ENCODE measurements at regions not wholly inside any gene's neighbourhood (a gene's known extent, or its start where the extent isn't known, plus 50 kb on each side); places are given as distances from the start of the nearest gene placed in this dataset.

DNA sequence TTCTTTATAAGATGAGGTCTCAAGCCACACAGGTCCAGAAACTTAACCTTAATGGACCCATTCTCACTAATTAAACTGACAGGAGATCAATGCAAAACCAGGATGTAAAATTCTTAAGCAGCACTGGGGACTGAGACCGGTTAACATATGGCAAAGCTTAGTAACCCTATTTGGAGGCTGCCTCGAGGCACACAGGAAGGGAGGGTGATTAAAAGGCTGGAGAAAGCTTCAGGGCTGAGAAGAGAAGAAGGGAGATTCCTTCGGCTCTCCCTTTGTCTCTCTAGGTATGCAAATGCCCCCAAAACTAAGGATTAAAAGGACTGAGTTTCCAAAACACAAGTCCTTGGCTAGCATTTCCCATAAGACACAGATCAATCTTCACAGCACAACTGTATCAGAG, 120.8 kb upstream of the DSCAM start:
- no peak overlapping the region for H3K4me3 Mint-ChIP-seq (ENCODE audit: unreplicated experiment)
- no peaks in the 10 kb centered on the region for H3K27me3 Mint-ChIP-seq (ENCODE audit: low read depth, unreplicated experiment)
- no peaks in the 10 kb centered on the region for H3K4me1 Mint-ChIP-seq (ENCODE audit: low read depth, unreplicated experiment)
- Histone ChIP-seq H3K79me2 (ENCODE audit: insufficient read depth, low read length) (no peaks in the 10 kb centered on the region), H2AFZ (ENCODE audit: low read depth, low read length) (no peak overlapping the region), H3K36me3 (ENCODE audit: insufficient read depth, low read length) (no peaks in the 10 kb centered on the region), H3K9ac (ENCODE audit: low read length) (no peak overlapping the region), H3K4me2 (ENCODE audit: low read length) (no peak overlapping the region), H3K4me1 (ENCODE audit: insufficient read depth, low read length) (no peaks in the 10 kb centered on the region), H3K27ac (ENCODE audit: low read depth, low read length) (no peak overlapping the region), H3K27me3 (ENCODE audit: insufficient read depth, low read length) (no peaks in the 10 kb centered on the region), H3K9me3 (ENCODE audit: insufficient read depth, low read depth, low read length) (no peaks in the 10 kb centered on the region), H4K20me1 (ENCODE audit: insufficient read depth, low read length) (no peaks in the 10 kb centered on the region), H3K4me3 (ENCODE audit: insufficient read depth, low read depth, low read length) (no peak overlapping the region)
- H3K36me3 Mint-ChIP-seq (ENCODE audit: low read depth, unreplicated experiment): no peaks in the 10 kb centered on the region
- FAIRE-seq (no peak), DNase-seq (ENCODE audit: low read depth) (no peak)
- no peak for TF ChIP-seq EZH2 (IDR thresholded peaks at IDR 0.05; ENCODE audit: insufficient read depth, low read length)
- H3K9me3 Mint-ChIP-seq (ENCODE audit: unreplicated experiment): no peaks in the 10 kb centered on the region
- no peak overlapping the region for H3K27ac Mint-ChIP-seq (ENCODE audit: unreplicated experiment)

DNA sequence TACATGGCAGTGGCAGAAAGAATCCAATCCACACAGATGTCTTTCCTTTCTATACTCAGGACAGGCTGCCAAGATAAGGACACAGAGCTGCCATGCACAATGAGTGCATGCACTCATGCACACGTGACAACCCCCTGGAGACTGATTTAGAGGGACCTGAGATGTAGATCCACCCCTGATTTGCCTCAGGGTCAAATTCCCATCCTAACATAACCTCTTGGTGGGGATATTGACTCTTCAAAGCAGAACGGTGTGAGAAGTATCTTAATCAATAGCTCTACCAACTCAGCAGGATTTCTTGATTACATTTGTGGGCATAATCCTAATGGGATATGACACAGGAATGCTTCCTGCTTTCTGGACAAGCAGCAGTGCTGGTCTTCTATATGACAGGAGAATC, 125.2 kb upstream of the DSCAM start:
- no peak overlapping the region for H2AFZ ChIP-seq (ENCODE audit: low read depth, low read length)
- H3K27ac ChIP-seq (ENCODE audit: low read depth, low read length): no peak overlapping the region
- H3K9me3 Mint-ChIP-seq (ENCODE audit: unreplicated experiment): no peaks in the 10 kb centered on the region
- no peaks in the 10 kb centered on the region for H3K79me2 ChIP-seq (ENCODE audit: insufficient read depth, low read length)
- H3K4me3 ChIP-seq (ENCODE audit: insufficient read depth, low read depth, low read length): no peak overlapping the region
- H3K36me3 ChIP-seq (ENCODE audit: insufficient read depth, low read length): no peaks in the 10 kb centered on the region
- H3K4me1 Mint-ChIP-seq (ENCODE audit: low read depth, unreplicated experiment): no peaks in the 10 kb centered on the region
- H3K27me3 ChIP-seq (ENCODE audit: insufficient read depth, low read length): no peaks in the 10 kb centered on the region
- H3K4me2 ChIP-seq (ENCODE audit: low read length): no peak overlapping the region
- no peaks in the 10 kb centered on the region for H4K20me1 ChIP-seq (ENCODE audit: insufficient read depth, low read length)
- no peak overlapping the region for H3K27ac Mint-ChIP-seq (ENCODE audit: unreplicated experiment)
- H3K9ac ChIP-seq (ENCODE audit: low read length): no peak overlapping the region
- H3K27me3 Mint-ChIP-seq (ENCODE audit: low read depth, unreplicated experiment): no peaks in the 10 kb centered on the region
- no peaks in the 10 kb centered on the region for H3K36me3 Mint-ChIP-seq (ENCODE audit: low read depth, unreplicated experiment)
- TF ChIP-seq EZH2 (IDR thresholded peaks at IDR 0.05; ENCODE audit: insufficient read depth, low read length): no peak
- TF ChIP-seq, protein P1, sequence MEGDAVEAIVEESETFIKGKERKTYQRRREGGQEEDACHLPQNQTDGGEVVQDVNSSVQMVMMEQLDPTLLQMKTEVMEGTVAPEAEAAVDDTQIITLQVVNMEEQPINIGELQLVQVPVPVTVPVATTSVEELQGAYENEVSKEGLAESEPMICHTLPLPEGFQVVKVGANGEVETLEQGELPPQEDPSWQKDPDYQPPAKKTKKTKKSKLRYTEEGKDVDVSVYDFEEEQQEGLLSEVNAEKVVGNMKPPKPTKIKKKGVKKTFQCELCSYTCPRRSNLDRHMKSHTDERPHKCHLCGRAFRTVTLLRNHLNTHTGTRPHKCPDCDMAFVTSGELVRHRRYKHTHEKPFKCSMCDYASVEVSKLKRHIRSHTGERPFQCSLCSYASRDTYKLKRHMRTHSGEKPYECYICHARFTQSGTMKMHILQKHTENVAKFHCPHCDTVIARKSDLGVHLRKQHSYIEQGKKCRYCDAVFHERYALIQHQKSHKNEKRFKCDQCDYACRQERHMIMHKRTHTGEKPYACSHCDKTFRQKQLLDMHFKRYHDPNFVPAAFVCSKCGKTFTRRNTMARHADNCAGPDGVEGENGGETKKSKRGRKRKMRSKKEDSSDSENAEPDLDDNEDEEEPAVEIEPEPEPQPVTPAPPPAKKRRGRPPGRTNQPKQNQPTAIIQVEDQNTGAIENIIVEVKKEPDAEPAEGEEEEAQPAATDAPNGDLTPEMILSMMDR (IDR thresholded peaks at IDR 0.05; ENCODE audit: insufficient read depth, low read depth, low read length): no peak
- no peak for FAIRE-seq
- no peak for DNase-seq (ENCODE audit: low read depth)
- no peaks in the 10 kb centered on the region for H3K9me3 ChIP-seq (ENCODE audit: insufficient read depth, low read depth, low read length)
- H3K4me3 Mint-ChIP-seq (ENCODE audit: unreplicated experiment): no peak overlapping the region
- H3K4me1 ChIP-seq (ENCODE audit: insufficient read depth, low read length): no peaks in the 10 kb centered on the region

DNA sequence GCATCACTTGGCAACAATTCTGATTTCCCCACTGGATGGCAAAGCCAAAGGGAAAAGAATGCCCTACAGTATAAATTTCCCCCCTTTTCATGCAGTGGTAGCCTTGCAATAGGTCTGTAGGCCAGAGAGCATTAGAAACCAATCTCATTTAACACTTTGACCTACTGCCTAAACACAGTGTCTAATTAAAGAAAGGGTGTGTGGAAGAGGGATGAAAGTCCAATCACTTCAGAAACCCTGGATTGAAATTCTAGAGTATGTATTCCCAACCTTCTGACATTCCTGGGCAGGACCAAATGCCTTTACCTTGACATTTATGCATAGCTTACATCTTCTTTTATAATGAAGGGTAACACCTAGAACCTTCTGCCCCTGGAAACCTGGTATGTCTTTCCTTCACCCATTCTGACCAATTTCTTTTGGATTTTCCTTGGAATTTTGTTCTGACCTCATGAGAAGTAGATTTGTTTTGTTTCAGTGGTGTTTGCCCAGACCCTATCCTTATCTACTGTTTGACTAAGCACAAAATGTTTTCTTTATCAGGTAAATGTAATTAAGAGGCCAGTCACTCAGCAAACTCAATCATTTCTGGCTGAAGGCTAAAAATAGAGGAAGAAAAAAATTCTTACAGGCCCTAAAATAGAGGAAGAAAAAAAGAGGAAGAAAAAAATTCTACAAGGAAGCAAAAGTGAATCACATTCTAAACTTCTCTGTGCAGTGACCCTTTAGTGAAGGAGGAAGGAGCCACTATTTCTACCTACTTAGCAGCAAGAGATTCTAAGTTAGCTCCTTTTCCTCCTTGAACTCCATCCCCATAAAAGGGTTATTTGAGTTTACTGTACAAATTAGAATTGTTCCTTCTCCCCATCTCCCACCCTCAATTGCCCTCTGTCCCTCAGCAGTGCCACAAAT, 129.5 kb upstream of the DSCAM start:
- Histone ChIP-seq H3K4me1 (ENCODE audit: insufficient read depth, low read length) (no peaks in the 10 kb centered on the region), H3K27me3 (ENCODE audit: insufficient read depth, low read length) (no peaks in the 10 kb centered on the region), H3K79me2 (ENCODE audit: insufficient read depth, low read length) (no peaks in the 10 kb centered on the region), H3K4me3 (ENCODE audit: insufficient read depth, low read depth, low read length) (no peak overlapping the region), H3K9me3 (ENCODE audit: insufficient read depth, low read depth, low read length) (peaks cover 3% of the 10 kb centered on the region), H3K4me2 (ENCODE audit: low read length) (no peak overlapping the region), H4K20me1 (ENCODE audit: insufficient read depth, low read length) (no peaks in the 10 kb centered on the region), H3K36me3 (ENCODE audit: insufficient read depth, low read length) (no peaks in the 10 kb centered on the region), H2AFZ (ENCODE audit: low read depth, low read length) (no peak overlapping the region), H3K9ac (ENCODE audit: low read length) (no peak overlapping the region), H3K27ac (ENCODE audit: low read depth, low read length) (no peak overlapping the region)
- no peaks in the 10 kb centered on the region for H3K36me3 Mint-ChIP-seq (ENCODE audit: low read depth, unreplicated experiment)
- FAIRE-seq: no peak
- H3K27me3 Mint-ChIP-seq (ENCODE audit: low read depth, unreplicated experiment): no peaks in the 10 kb centered on the region
- H3K4me1 Mint-ChIP-seq (ENCODE audit: low read depth, unreplicated experiment): no peaks in the 10 kb centered on the region
- TF ChIP-seq, protein P1 (IDR thresholded peaks at IDR 0.05; ENCODE audit: insufficient read depth, low read depth, low read length): no peak
- TF ChIP-seq EZH2 (IDR thresholded peaks at IDR 0.05; ENCODE audit: insufficient read depth, low read length): no peak
- no peaks in the 10 kb centered on the region for H3K9me3 Mint-ChIP-seq (ENCODE audit: unreplicated experiment)
- no peak overlapping the region for H3K27ac Mint-ChIP-seq (ENCODE audit: unreplicated experiment)
- no peak overlapping the region for H3K4me3 Mint-ChIP-seq (ENCODE audit: unreplicated experiment)
- no peak for DNase-seq (ENCODE audit: low read depth)

Data from astrocyte (in vitro differentiated cells and primary cell).